NCI-H187 treated with DMSO at 0.1 percent for 48 hours (cell line): ENCODE measurements at regions not wholly inside any gene's neighbourhood (a gene's known extent, or its start where the extent isn't known, plus 50 kb on each side); places are given as distances from the start of the nearest gene placed in this dataset.
"Not testable (repeated sequence)": the region's sequence is repeated elsewhere in the genome, so short reads cannot be mapped to it uniquely, and the experiment has no call there.

Experiments
- DNase-seq: peaks from one replicate; lab custom pipeline; 2025; lab: John Stamatoyannopoulos, UW

DNA sequence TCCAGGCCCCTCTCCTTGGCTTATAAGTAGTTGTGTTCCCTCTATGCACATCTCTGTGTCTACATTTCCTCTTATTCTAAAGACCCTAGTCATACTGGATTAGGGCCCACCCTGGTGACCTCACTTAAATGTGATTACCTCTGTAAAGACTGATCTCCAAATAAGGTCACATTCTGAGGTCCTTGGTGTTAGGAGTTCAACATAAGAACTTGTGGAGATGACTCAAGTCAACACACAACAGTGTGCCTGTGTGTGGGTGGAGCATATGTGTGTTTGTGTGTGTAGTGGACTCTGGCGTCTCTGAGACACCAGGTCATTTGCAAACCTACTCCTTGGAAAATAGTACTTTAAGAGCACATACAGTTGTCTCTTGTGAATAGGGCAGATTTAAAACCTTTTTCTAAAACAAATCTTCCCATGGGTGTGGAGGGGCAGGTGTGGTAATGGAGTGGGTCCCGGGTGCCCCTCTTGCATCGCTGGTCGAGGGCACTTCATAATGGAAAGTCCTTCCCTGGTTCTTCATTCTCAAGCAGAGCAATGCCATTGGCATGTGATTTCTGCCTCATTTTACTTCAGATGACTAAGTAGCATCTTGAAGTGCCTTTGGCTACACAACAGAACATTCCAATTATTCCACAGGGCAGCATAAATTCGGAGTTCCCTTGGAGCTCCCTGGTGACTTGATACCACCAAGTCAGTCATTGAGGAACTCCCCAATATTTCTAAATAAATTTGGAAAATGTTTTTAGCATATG lies 84.4 kb downstream of the C9orf152 start:
- no peak for DNase-seq

DNA sequence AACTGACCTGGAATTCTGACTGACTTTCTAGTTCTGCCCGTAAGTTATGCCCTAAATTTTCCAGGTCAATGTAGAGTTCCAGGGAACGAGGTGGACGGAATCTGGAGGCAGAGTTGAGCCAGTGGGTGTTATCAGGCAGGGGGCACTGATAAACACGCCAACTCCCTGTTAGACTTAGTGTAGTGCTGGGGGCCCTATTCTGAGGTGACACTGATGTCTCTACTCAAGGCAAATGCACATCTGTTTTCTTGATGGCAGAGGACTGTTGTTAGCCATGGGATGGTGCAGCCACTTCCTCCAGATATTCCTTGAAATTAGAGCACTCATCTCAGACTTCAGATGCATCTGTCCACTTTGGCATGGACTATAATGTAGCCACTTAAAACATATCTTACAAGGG lies 83.5 kb downstream of the C9orf152 start:
- no peak for DNase-seq

DNA sequence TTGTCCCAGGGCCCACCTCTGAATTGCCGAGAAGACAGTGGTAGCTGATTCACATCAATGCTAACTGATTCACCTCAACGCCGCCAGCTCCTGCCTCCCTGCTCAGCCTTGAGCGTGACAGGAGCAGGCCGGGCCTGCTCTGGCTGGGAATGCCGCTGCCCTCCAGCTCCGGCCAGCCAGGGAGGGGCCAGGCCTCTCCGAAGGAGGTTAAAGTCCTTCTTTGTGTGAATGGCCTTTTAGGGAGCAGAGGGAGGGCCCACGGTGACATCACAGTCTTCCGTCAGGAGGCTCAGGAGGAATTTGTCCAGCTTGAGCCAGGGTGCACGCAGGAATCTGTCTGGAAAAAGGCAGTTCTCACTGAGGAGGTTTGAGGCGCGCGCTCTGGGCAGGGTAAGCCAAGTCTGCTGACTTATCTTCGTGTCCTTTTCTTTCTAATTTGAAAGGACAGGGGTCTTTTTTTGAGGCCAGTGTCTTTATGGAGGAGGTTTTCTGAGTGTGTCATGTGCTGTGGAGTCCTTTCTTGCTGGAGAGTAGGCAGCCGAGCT lies 82.7 kb downstream of the C9orf152 start:
- no peak for DNase-seq

DNA sequence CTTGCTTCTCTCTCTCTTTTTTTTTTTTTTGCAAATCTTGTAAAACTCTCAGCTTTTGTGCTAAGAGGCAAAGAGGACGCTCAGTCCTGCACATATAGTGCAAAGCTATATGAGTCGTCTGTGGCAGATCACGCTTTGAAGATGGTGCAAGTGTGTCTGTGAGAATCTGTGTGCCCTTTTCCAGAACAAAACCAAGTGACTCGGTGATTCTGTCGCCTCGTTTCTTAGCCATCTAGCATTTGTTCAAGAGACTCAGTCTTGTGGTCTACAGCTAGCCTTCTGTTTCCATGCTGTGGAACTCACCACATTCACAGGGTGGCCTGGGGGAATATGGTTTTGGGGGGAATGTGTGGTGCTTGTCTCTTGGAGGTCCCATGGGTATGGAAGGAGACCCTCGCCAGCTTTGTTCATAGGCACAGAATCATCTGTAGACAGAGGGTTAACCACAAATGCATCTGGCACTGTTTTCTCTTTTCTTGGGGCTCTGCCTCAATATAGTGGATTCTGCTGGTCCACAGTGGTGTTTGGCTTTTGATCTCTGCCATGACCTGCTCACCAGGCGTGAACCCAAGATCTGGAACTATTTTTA lies 82.1 kb downstream of the C9orf152 start:
- no peak for DNase-seq

DNA sequence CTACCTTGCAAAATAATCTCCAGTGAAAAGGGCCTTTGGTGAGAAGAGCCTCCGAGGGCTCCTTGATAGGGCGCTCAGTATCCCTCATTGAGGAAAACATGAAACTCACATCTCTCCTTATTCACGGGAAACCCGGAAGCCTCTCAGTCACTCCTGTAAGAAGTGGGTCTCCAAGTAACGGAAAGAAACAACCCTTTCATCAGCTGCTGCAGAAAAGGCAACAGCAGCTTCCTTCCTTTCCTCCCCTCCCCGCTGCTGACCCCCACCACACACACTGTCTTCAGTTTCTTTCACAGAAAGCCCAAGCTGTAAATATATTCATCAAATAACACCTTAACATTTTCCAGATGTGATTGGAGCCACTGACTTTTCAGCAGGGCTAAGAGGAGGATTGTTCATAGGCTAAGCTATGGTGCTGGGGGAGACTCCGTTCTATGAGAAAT lies 81.4 kb downstream of the C9orf152 start:
- DNase-seq = no peak

DNA sequence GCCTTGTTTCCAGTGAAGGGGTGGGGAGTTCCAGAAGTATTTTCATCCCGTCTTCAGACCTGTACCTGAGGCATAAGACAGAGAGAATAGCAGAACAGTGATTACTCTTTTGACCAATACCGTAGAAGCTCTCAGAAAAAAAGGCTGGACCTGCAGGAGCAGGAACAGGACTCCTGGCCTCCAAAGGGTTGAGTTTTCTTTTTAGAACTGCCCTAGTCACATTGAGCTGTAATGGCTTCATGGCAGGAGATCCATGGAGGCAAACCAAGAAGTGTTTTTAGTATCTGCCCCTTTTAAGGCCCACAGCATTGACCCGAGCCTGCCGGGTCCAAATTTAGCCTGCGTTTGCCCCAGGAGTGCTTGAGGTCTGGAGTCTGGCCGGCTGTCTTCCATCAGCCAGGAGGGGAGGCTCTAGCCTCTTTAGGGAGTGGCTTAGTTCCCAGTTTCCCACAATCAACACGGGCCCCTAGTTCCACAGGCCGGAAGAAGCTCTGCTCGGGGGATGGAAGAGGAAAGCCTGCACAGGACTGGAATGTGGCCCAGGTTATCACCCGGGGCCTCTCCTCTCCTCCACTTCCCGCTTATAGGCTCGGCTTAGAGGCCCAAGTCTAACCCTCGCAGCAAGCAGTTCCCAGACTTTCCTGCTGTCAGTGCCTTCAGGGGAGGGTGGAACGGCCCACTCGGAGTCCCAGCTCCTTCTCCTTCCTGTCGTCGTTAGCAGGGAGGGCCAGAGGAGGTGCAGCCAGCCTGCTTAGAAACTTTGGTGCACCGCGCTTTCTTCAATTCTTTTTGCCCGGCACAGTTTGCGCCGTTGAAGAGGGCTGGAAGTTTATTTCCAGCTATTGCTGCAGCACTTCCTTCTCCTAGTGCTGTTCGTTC lies 80.7 kb downstream of the C9orf152 start:
- no peak for DNase-seq

DNA sequence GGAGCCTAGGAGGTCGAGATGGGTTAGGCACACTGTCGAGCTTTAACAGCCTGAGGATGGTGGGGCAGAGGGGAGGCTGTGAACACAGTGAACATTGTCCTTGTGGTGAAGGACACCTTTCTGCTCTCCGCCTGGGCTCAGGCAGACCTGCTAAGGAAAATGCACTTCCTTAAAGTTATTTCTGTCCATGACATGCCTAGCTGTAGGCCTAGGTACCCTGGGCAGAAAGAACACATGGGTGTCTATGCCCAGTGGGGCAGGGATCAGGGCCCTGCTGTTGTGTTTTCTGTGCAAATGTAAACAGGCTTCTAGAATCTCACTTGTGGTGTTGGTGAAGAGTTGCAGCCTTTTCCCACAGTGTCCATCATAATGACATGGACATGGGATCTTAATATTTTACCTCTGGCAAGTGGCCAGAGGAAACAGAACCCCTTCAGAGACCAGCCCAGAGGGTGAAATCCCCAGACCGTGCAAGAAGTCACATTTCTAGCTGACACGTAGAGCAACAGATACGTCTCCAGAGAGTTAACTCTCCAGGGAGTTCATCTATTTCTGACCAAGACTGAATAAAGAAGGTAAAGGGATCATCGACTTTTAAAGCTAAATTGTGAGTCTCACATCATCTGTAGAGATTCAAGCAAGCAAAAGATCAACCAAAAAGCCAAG lies 79.2 kb downstream of the C9orf152 start:
- DNase-seq = no peak

DNA sequence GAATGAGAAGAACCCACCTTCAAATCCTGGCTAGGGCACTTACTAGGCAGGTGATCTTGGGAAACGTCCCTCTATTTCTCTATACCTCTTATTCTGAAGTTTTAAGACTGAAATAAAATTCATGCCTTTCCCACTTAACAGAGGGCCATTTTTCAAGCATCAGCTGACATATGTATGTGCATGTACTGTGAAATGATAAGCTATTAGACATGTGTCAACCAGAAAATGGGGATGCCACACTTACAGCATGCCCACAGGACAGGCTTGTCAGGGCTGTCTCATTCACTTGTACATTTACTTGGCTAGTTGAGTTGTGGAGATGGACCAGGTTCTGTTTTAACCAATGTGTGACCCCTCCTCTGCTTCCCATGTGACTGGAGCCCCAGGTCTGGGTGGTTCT lies 78.5 kb downstream of the C9orf152 start:
- no peak for DNase-seq

DNA sequence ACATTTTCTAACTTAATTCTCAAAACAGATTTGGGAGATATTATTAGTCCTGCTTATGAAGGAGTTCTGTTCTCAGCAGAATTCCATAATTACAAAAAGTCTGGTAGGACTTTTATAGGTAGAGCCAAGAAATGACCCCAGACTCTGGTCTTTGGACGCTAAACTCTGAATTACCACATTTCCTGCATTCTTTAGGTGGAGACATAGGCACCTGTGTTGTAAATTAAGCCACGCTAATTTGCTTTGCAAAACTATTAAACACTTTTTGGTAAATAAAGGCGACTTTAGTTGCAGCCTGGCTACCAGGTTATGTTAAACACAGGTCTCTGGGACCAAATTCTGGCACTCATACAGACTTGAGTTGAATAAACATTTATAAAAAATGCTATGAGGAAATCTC lies 77.7 kb downstream of the C9orf152 start:
- no peak for DNase-seq

DNA sequence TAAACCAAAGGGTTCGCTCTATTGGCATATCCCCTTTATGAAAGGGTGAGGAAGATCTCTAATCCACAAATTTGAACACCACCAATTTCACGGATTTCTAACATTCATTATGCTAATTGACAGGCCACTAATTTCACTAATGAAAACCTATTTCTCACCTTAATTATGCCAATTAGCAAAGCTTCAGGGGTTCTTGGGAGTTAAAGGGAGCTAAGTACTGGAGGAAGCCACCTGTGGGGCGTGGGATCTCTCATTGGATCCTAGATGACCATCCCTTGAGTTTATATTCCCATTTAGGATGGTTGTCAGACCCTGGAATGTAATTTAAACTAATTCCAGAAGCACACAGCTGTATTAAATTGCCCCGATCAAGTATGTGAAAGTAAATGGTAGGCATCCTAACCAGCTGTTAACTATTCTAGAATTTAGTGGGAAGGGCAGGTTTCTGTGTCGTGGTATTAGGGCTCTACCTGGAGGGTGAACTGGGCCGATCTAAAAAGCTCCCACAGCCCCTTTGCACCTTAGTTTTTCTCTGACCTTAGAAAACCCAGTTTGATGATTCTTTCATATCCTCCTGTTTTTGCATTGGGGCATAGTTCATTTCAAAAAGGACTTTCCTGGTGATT lies 77.1 kb downstream of the C9orf152 start:
- DNase-seq = no peak

DNA sequence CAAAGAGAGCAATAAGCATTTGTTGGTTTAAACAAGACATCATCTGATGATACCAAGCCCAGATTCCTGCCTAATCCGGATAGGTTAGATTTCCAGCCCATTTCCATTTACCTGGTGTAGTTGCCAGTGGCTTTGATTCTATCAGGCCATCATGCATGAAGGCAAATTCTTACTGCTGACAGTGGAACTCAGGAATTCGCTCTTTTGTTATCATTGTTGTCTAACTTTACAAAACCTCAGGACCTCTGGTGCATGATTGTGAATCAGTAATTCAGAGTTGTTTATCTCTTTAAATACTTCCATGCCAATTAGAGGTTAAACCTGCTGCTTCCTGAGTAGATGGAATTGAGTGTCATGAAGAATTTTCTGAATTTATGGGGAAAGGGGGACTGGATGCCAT lies 76.5 kb downstream of the C9orf152 start:
- no peak for DNase-seq

DNA sequence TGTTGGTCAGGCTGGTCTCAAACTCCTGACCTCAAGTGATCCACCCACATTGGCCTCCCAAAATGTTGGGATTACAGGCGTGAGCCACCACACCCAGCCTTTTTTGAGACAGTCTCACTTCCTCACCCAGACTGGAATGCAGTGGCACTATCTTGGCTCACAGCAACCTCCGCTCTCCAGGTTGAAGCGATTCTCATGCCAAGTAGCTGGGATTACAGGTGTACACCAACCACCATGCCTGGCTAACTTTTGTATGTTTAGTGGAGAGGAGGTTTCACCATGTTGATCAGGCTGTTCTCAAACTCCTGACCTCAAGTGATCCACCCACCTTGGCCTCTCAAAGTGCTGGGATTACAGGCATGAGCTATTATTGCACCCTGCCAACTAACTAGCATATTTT lies 75.4 kb downstream of the C9orf152 start:
- DNase-seq = not testable (repeated sequence)

DNA sequence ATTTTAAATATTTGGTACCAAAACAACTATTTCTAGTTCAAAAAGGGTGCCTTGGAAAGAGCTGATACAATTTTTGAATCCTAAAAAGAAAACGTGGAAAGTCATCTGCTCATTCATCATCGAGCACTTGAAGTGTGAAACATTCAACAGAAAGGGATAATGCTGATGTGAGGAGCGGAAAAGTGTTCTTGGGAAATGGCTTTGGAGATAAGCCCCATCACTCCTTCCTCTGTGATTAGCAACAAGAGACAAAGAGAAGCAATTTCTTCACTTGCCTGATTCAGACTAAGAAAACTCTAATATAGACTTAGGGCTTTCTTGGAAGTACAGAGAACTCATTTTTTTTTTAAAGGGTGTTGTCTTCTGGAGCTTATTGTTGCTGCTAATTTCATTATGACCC lies 74.9 kb downstream of the C9orf152 start:
- DNase-seq = no peak

DNA sequence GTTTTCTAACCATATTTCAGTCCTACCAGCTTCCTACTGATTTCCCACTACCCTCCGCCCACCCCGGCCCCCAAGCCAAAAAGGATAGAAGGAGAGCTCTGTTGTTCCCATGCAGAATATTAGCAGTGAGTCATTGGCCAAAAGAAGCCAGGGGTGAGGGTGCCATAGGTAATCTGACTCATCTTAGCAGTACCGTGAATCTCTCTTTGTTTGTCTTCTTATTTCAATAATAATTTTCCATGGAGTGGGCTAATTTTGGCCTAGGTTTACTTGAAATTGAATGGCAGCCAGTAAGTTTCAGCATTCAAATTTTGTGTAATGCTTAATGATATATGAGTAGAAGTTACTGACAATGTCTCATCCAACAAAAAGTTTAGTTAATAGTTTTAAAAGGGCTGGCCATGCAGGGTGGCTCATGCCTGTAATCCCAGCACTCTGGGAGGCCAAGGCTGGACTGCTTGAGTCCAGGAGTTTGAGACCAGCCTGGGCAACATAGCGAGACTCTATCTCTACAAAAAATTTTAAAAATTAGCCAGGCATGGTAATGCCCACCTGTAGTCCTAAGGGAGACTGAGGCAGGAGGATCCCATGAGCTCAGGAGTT lies 74.2 kb downstream of the C9orf152 start:
- no peak for DNase-seq

DNA sequence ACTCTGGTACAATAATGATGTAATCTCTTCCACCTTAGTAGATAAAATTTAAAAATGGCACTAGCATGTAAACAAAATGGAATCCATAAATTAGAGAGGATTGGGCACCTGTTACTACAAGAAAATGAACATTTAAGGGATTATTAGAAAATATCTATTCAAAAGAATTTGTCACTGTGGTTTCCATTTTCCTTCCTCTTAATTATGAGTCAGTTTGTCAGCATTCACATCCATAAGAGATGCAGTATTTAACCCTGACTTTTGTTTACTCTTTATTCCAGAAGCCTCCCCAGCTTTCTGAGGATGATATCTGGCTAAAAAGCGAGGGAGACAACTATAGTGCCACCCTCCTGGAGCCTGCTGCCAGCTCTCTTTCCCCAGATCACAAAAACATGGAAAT lies 72.1 kb downstream of the C9orf152 start:
- DNase-seq = no peak

DNA sequence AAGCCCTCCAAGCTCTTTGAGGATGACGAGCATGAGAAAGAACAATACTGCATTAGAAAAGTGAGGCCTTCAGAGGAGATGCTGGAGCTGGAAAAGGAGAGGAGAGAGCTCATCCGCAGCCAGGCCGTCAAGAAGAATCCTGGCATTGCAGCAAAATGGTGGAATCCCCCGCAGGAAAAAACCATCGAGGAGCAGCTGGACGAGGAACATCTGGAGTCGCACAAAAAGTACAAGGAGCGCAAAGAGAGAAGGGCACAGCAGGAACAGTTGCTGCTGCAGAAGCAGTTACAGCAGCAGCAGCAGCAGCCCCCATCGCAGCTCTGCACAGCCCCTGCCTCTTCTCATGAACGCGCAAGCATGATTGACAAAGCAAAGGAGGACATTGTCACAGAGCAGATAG lies 71.2 kb downstream of the C9orf152 start:
- no peak for DNase-seq

DNA sequence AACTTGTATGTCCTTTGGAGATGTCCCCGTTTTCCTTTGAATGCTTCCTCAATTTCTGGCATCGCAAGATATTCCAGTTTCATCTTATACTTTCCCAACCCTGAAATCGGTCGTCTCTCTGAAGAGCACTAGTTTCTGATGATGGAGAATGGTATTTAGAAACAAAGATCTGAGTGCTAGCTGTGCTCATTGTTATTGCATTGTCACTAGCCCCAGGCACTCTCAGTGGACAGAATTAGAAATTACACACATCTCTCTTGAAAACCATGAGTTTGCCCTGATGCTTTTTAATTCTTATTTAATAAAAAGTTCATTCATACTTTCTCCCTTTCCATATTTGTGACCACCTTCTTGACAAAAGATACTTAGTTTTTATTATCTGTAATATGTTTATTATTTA lies 67.7 kb downstream of the C9orf152 start:
- no peak for DNase-seq

DNA sequence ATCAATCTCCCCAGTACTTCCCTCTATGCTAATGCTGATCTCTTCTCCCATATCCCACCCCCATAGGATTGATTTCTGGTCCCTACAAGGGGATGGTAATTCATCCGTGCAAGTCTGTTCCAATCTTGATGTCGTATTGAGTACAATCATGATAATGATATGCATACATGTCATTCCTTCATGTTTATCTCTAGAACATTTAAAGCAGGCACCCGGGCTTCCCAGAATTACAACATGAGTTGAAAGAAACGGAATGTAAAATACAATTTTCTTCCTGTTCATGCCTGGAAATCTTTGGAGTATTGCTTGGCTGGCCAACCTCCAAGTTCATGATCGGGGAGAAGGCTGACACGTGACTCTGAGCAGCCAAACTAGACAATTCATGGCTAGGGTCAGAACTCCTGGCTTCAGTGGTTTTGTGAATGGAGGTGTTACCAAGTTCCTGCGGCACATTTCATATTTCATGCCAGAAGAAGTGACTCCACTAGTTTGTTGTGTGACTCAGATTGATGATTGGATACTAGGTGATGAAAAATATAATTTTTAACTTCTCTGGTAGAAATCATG lies 66.6 kb downstream of the C9orf152 start:
- DNase-seq = no peak

DNA sequence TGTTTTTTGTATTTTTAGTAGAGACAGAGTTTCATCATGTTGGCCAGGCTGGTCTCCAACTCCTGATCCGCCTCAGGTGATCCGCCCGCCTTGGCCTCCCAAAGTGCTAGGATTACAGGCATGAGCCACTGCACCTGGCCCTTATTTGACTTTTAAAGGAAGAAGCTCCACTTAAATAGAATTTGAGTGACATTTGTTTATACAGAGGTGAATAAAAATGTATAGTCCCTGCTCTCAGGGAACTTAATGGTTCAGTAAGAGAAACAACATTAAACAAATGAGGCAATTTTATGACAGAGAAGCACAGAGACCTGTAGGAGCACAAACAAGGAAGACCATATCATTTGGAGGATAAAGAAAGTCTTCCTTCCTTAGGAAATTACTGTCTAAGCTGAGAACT lies 65.7 kb downstream of the C9orf152 start:
- DNase-seq = no peak

DNA sequence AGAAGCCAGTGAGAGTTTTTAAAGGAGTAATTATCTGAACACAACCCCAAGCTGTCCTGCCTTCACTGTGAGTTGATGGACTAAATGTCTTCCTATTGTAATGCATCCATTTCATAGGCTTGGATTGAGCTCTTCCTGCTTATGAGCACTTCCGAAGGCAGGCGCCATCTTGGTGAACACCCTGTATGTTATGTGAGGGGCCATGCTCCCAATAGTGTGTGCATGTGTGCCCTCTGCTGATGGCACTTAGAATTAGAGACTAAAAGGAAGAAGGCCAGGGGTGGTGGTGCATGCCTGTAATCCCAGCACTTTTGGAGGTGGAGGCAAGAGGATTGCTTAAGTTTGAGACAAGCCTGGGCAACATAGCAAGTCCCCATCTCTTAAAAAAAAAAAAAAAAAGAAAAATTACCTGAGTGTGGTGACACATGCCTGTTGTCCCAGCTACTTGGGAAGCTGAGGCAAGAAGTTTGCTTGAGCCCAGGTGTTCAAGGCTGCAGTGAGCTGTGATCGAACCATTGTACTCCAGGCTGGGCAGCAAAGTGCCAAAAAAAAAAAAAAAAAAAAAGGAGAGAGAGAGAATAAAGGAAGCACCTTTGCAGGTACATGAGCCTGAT lies 65.0 kb downstream of the C9orf152 start:
- no peak for DNase-seq
